ENCODE measurements at regions not wholly inside any gene's neighbourhood (a gene's known extent, or its start where the extent isn't known, plus 50 kb on each side); places are given as distances from the start of the nearest gene placed in this dataset.

DNA sequence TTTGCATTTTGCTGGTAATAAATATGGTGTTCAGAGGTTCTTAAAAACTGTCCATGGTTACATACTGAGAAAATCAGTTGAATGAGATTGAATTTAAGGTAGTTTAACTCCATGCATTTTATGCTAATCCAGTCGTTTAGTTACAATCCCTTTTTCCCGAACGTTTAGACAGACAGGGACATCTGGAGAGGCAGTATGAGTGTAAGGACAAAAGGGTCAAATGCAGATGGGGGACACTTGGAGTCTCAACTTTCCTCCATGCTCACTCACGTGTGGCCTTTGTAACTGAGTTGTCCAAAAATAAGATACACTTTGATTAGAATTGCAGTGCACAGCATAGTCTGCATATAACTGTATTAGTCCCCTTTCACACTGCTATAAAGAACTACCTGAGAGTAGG, 63.9 kb downstream of the RDH14 start:
- TF ChIP-seq EZH2 (IDR thresholded peaks at IDR 0.05; ENCODE audit: low read depth) = no peak
- TF ChIP-seq, protein P1, sequence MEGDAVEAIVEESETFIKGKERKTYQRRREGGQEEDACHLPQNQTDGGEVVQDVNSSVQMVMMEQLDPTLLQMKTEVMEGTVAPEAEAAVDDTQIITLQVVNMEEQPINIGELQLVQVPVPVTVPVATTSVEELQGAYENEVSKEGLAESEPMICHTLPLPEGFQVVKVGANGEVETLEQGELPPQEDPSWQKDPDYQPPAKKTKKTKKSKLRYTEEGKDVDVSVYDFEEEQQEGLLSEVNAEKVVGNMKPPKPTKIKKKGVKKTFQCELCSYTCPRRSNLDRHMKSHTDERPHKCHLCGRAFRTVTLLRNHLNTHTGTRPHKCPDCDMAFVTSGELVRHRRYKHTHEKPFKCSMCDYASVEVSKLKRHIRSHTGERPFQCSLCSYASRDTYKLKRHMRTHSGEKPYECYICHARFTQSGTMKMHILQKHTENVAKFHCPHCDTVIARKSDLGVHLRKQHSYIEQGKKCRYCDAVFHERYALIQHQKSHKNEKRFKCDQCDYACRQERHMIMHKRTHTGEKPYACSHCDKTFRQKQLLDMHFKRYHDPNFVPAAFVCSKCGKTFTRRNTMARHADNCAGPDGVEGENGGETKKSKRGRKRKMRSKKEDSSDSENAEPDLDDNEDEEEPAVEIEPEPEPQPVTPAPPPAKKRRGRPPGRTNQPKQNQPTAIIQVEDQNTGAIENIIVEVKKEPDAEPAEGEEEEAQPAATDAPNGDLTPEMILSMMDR (conservative IDR thresholded peaks at IDR 0.05) = no peak

All from PC-9 (cell line).